ENCODE measurements at regions not wholly inside any gene's neighbourhood (a gene's known extent, or its start where the extent isn't known, plus 50 kb on each side); places are given as distances from the start of the nearest gene placed in this dataset.

GRCh38 chr1:106975944-106976343 is 80.5 kb upstream of the PRMT6 start:
- ATAC-seq (ENCODE audit: insufficient read depth, low read depth): no peak
- H3K4me1 ChIP-seq (ENCODE audit: insufficient read depth, low read length): peaks cover 6% of the 10 kb centered on the region
- no peak overlapping the region for H3K4me3 ChIP-seq (ENCODE audit: low read depth in 1 of 2, low read length in 2 of 2)
- H3K27me3 ChIP-seq (ENCODE audit: insufficient read depth, low read length, poor library complexity): no peaks in the 10 kb centered on the region
- TF ChIP-seq CTCF (IDR thresholded peaks at IDR 0.05; ENCODE audit: borderline replicate concordance, extremely low read depth, low read length, poor library complexity, severe bottlenecking) (no peak), EZH2 (IDR thresholded peaks at IDR 0.05; ENCODE audit: borderline replicate concordance, low read depth, low read length, severe bottlenecking) (no peak)
- DNase-seq: no peak
- H3K4me2 ChIP-seq (ENCODE audit: insufficient read depth, low read length): no peak overlapping the region
- no peaks in the 10 kb centered on the region for H3K9me3 ChIP-seq (ENCODE audit: insufficient read depth, low read length, severe bottlenecking)
- no peak overlapping the region for H3K9ac ChIP-seq (ENCODE audit: low read depth, low read length)
- H4K20me1 ChIP-seq (ENCODE audit: insufficient read depth, low read length): no peaks in the 10 kb centered on the region
- no peak overlapping the region for H2AFZ ChIP-seq (ENCODE audit: low read depth, low read length)
- no peak overlapping the region for H3K27ac ChIP-seq (ENCODE audit: low read length)
- no peaks in the 10 kb centered on the region for H3K79me2 ChIP-seq (ENCODE audit: insufficient read depth, low read length)
- no peaks in the 10 kb centered on the region for H3K36me3 ChIP-seq (ENCODE audit: insufficient read depth, low read length)

- Histone ChIP-seq H3K9me3 (ENCODE audit: insufficient read depth, low read length, severe bottlenecking) (no peaks in the 10 kb centered on the region), H3K4me3 (ENCODE audit: low read depth in 1 of 2, low read length in 2 of 2) (no peak overlapping the region), H3K36me3 (ENCODE audit: insufficient read depth, low read length) (no peaks in the 10 kb centered on the region), H3K27me3 (ENCODE audit: insufficient read depth, low read length, poor library complexity) (no peaks in the 10 kb centered on the region), H3K4me1 (ENCODE audit: insufficient read depth, low read length) (no peaks in the 10 kb centered on the region), H2AFZ (ENCODE audit: low read depth, low read length) (no peak overlapping the region), H3K4me2 (ENCODE audit: insufficient read depth, low read length) (no peak overlapping the region), H3K27ac (ENCODE audit: low read length) (no peak overlapping the region), H4K20me1 (ENCODE audit: insufficient read depth, low read length) (no peaks in the 10 kb centered on the region), H3K79me2 (ENCODE audit: insufficient read depth, low read length) (no peaks in the 10 kb centered on the region), H3K9ac (ENCODE audit: low read depth, low read length) (no peak overlapping the region)
- no peak for ATAC-seq (ENCODE audit: insufficient read depth, low read depth)
- no peak for TF ChIP-seq CTCF (IDR thresholded peaks at IDR 0.05; ENCODE audit: borderline replicate concordance, extremely low read depth, low read length, poor library complexity, severe bottlenecking)
- TF ChIP-seq EZH2 (IDR thresholded peaks at IDR 0.05; ENCODE audit: borderline replicate concordance, low read depth, low read length, severe bottlenecking): no peak
- DNase-seq: no peak
These were observed 77.8 kb upstream of the PRMT6 start for GRCh38 chr1:106978477-106979322.

GRCh38 chr1:106979371-106979770 is 77.1 kb upstream of the PRMT6 start:
- Histone ChIP-seq H3K36me3 (ENCODE audit: insufficient read depth, low read length) (no peaks in the 10 kb centered on the region), H3K4me1 (ENCODE audit: insufficient read depth, low read length) (no peaks in the 10 kb centered on the region), H3K9me3 (ENCODE audit: insufficient read depth, low read length, severe bottlenecking) (no peaks in the 10 kb centered on the region), H3K27me3 (ENCODE audit: insufficient read depth, low read length, poor library complexity) (no peaks in the 10 kb centered on the region), H4K20me1 (ENCODE audit: insufficient read depth, low read length) (no peaks in the 10 kb centered on the region), H3K27ac (ENCODE audit: low read length) (no peak overlapping the region), H3K4me2 (ENCODE audit: insufficient read depth, low read length) (no peak overlapping the region), H3K79me2 (ENCODE audit: insufficient read depth, low read length) (no peaks in the 10 kb centered on the region), H3K9ac (ENCODE audit: low read depth, low read length) (no peak overlapping the region), H2AFZ (ENCODE audit: low read depth, low read length) (no peak overlapping the region), H3K4me3 (ENCODE audit: low read depth in 1 of 2, low read length in 2 of 2) (no peak overlapping the region)
- TF ChIP-seq EZH2 (IDR thresholded peaks at IDR 0.05; ENCODE audit: borderline replicate concordance, low read depth, low read length, severe bottlenecking): no peak
- no peak for TF ChIP-seq CTCF (IDR thresholded peaks at IDR 0.05; ENCODE audit: borderline replicate concordance, extremely low read depth, low read length, poor library complexity, severe bottlenecking)
- ATAC-seq (ENCODE audit: insufficient read depth, low read depth) (no peak), DNase-seq (no peak)
